ENCODE measurements at regions not wholly inside any gene's neighbourhood (a gene's known extent, or its start where the extent isn't known, plus 50 kb on each side); places are given as distances from the start of the nearest gene placed in this dataset.
"Not testable (repeated sequence)": the region's sequence is repeated elsewhere in the genome, so short reads cannot be mapped to it uniquely, and the experiment has no call there.

- DNase-seq (ENCODE audit: low read depth): no peak
- TF ChIP-seq, protein P1, sequence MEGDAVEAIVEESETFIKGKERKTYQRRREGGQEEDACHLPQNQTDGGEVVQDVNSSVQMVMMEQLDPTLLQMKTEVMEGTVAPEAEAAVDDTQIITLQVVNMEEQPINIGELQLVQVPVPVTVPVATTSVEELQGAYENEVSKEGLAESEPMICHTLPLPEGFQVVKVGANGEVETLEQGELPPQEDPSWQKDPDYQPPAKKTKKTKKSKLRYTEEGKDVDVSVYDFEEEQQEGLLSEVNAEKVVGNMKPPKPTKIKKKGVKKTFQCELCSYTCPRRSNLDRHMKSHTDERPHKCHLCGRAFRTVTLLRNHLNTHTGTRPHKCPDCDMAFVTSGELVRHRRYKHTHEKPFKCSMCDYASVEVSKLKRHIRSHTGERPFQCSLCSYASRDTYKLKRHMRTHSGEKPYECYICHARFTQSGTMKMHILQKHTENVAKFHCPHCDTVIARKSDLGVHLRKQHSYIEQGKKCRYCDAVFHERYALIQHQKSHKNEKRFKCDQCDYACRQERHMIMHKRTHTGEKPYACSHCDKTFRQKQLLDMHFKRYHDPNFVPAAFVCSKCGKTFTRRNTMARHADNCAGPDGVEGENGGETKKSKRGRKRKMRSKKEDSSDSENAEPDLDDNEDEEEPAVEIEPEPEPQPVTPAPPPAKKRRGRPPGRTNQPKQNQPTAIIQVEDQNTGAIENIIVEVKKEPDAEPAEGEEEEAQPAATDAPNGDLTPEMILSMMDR (IDR thresholded peaks at IDR 0.05; ENCODE audit: low read depth, low read length): no peak
- TF ChIP-seq POLR2A (IDR thresholded peaks at IDR 0.05; ENCODE audit: extremely low read depth, insufficient read length): no peak
- no peak for TF ChIP-seq MAX (IDR thresholded peaks at IDR 0.05; ENCODE audit: low read depth, low read length)
- no peak for TF ChIP-seq MYC (IDR thresholded peaks at IDR 0.05; ENCODE audit: low read depth, low read length)
Observed at GRCh38 chr2:17460371-17461086, 57.7 kb downstream of the RAD51AP2 start.

GRCh38 chr2:17455343-17455742 is 62.9 kb downstream of the RAD51AP2 start:
- TF ChIP-seq, protein P1 (IDR thresholded peaks at IDR 0.05; ENCODE audit: low read depth, low read length): no peak
- TF ChIP-seq MYC (IDR thresholded peaks at IDR 0.05; ENCODE audit: low read depth, low read length): no peak
- no peak for TF ChIP-seq MAX (IDR thresholded peaks at IDR 0.05; ENCODE audit: low read depth, low read length)
- TF ChIP-seq POLR2A (IDR thresholded peaks at IDR 0.05; ENCODE audit: extremely low read depth, insufficient read length): no peak
- no peak overlapping the region for H3K4me3 ChIP-seq (ENCODE audit: low read depth, low read length)
- DNase-seq (ENCODE audit: low read depth): no peak

More at GRCh38 chr2:17460371-17461086, 57.7 kb downstream of the RAD51AP2 start:
- no peak overlapping the region for H3K4me3 ChIP-seq (ENCODE audit: low read depth, low read length)

DNA sequence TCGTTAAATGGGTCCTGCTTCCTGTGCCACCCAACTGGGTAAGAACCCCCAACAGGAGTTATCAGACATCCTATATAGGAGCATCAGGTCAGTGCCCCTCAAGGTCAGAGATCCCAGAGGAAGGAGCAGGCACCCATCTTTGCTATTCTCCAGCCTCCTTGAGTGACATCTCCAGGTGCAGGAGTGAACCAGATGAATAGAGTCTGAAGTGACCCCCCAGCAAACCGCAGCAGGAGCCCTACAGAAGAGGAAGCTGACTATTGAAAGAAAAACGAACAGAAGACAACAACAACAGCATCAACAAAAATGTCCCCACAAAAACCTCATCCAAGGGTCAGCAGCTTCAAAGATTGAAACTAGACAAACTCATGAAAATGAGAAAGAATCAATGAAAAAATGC is 72.0 kb downstream of the RAD51AP2 start:
- DNase-seq (ENCODE audit: low read depth): not testable (repeated sequence)

DNA sequence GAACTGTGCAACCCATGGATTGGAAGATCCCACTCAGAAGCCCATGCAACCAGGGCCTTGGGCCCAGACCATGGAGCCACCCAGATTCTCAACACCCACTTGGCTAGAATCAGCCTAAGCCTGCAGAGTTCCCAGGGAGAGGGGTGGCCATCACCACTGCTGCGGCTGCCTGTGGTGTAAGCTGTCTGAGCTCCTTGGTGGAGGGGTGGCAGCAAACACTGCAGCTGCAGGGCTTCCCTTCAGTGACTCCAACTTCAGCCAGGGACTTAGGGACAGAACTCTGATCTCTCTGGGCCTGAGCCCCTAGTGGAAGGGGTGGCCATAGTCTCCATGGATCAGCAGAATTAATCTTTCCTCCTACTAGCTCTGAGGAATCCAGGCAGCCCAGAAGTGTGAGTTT is 72.5 kb downstream of the RAD51AP2 start:
- no peak overlapping the region for H3K4me3 ChIP-seq (ENCODE audit: low read depth, low read length)
- DNase-seq (ENCODE audit: low read depth): no peak
- TF ChIP-seq MYC (IDR thresholded peaks at IDR 0.05; ENCODE audit: low read depth, low read length) (no peak), MAX (IDR thresholded peaks at IDR 0.05; ENCODE audit: low read depth, low read length) (no peak), POLR2A (IDR thresholded peaks at IDR 0.05; ENCODE audit: extremely low read depth, insufficient read length) (no peak)
- TF ChIP-seq, protein P1 (IDR thresholded peaks at IDR 0.05; ENCODE audit: low read depth, low read length): no peak

More for the DNA sequence above, 72.0 kb downstream of the RAD51AP2 start:
- not testable (repeated sequence) for H3K4me3 ChIP-seq (ENCODE audit: low read depth, low read length)

- no peak overlapping the region for H3K4me3 ChIP-seq (ENCODE audit: low read depth, low read length)
- TF ChIP-seq MYC (IDR thresholded peaks at IDR 0.05; ENCODE audit: low read depth, low read length): no peak
- TF ChIP-seq POLR2A (IDR thresholded peaks at IDR 0.05; ENCODE audit: extremely low read depth, insufficient read length): no peak
- TF ChIP-seq, protein P1 (IDR thresholded peaks at IDR 0.05; ENCODE audit: low read depth, low read length): no peak
- TF ChIP-seq MAX (IDR thresholded peaks at IDR 0.05; ENCODE audit: low read depth, low read length): no peak
- DNase-seq (ENCODE audit: low read depth): no peak
Observed at GRCh38 chr2:17442334-17442733, 75.9 kb downstream of the RAD51AP2 start.

DNA sequence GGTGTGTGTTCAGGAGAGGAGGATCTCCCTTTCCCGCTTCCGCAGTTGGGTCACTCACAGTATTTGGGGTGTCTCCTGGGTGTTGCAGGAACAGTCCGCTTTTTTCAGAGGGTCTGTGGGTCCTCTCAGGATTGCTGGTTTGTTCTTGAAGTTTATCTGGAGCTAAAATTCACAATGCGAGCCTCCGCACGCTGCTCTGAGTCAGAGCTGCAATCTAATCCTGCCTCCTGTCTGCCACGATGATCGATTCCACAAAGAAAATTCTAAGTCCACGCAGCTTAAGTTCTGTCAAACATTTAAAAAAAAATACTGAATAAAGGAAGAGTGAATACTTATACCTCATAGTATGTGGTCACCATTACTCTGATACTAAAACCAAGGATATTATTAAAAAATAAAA is 76.5 kb downstream of the RAD51AP2 start:
- TF ChIP-seq MAX (IDR thresholded peaks at IDR 0.05; ENCODE audit: low read depth, low read length) (no peak), MYC (IDR thresholded peaks at IDR 0.05; ENCODE audit: low read depth, low read length) (no peak), POLR2A (IDR thresholded peaks at IDR 0.05; ENCODE audit: extremely low read depth, insufficient read length) (no peak)
- TF ChIP-seq, protein P1 (IDR thresholded peaks at IDR 0.05; ENCODE audit: low read depth, low read length): no peak
- no peak for DNase-seq (ENCODE audit: low read depth)

More for the DNA sequence above, 76.5 kb downstream of the RAD51AP2 start:
- H3K4me3 ChIP-seq (ENCODE audit: low read depth, low read length): no peak overlapping the region
